SKM-1 treated with dmso at 0.1 percent for 144 hours (cell line): ENCODE measurements at regions not wholly inside any gene's neighbourhood (a gene's known extent, or its start where the extent isn't known, plus 50 kb on each side); places are given as distances from the start of the nearest gene placed in this dataset.
A peak's percentile ranks its signal among the peaks of the same experiment; 100 is the strongest.
"Not testable (repeated sequence)": the region's sequence is repeated elsewhere in the genome, so short reads cannot be mapped to it uniquely, and the experiment has no call there.

Source experiments
- DNase-seq: peaks from one replicate; lab custom pipeline; 2025; ENCODE audit not compliant: unreplicated experiment; lab: John Stamatoyannopoulos, UW

DNA sequence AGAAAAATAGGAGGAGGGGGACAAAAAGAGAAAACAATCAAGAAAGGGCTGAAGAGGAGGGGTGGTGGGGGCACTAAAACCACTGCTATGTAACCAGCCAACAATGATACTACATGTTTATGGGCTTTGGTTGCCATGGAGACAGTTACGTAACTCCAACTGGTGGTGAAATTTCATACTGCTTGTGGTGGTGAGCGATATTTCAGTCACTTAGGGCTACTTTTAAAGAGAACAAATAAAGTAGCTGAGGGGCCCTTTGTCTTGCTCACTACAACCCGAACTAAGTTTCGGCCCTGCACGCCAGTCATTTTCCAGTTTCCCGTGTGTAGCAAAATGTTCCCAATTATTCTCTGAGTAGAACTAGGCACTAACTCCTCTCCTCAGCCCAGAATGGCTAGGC, 275.2 kb upstream of the EDA2R start:
- peak; percentile 59 for DNase-seq

DNA sequence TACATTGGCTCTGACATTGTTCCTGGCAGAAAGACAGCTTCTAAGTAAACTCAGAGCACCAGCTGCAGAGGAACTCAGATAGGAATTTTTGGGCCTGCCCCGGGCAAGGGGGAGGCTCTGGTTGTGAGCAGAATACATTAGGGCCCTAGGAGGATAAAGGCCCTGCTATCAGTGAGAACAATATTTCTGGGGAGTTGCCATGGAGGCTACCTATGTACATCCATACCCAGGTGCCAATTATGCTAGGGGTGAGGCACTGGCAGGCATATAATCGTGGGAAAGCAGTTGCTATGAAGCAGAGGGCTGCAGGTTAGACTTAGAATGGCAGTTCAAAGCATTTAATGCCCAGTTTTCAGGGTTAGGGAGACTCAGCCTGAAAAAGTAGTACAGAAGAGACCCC, 273.5 kb upstream of the EDA2R start:
- DNase-seq = no peak

DNA sequence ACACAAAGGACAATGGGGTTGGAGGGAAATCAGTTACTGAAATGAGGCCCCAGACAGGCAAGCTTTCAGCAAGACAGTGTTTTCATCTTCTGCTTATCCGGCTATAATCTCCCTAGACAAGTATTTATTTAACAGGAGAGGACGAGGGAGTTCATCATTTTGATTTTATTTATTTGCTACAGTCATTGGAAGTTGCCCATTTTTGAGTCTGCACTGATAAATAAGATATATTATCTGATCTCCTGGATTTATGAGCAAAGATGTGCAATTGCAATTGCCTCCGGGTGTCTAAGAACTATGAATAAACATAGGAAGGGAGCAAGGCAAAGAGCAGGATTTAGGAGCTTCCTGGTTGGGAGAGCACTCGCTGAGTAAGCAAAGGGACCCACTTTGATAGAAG, 263.2 kb upstream of the EDA2R start:
- DNase-seq = no peak

GRCh38 chrX:66900886-66901285, 262.0 kb upstream of the EDA2R start:
- no peak for DNase-seq

GRCh38 chrX:66892004-66892403, 253.1 kb upstream of the EDA2R start:
- no peak for DNase-seq

DNA sequence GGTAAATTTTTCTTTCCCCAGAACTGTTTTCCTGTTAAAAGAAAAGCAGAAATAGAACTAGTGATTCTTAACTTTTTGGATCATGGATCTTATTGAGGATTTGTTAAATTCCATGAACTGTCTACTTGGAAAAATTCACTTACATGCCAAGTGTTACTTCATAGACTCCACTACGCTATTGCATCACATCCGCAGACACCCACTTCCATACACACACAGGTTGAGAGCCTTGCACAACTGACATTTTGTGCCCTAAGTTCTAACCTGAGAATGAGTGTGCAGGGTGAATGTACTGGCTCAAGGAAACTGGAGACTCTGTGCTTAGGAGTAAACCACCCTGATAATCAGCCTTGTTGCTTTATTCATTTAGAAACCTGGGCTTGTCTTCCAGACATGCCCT, 250.5 kb upstream of the EDA2R start:
- no peak for DNase-seq

DNA sequence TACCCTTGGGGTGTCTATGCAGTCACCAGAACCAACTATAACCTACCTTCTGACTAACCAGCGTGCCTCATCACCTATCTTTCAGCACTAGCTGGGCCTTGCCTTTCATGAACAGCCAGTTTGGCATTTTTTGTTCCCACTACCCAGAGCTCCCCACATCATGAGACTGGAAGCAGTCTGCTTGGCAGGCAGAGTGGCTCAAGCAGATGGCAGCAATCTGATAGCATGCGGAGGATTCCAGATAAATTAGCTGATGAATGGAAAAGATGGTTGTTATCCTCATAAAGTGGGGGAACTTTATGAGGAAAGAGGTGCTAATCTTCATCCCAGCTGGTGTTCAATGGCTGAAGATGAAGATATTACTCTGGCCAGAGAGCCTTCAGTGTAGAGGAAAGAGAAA, 243.2 kb upstream of the EDA2R start:
- no peak for DNase-seq

GRCh38 chrX:66876776-66877175, 237.9 kb upstream of the EDA2R start:
- DNase-seq = no peak

GRCh38 chrX:66872771-66873170, 233.9 kb upstream of the EDA2R start:
- peak; percentile 62 for DNase-seq

GRCh38 chrX:66863721-66864120, 224.8 kb upstream of the EDA2R start:
- no peak for DNase-seq

GRCh38 chrX:66833426-66833825, 194.5 kb upstream of the EDA2R start:
- DNase-seq = no peak

- DNase-seq = no peak
These were observed 176.3 kb upstream of the EDA2R start for GRCh38 chrX:66815227-66815626.

GRCh38 chrX:66794514-66794913, 155.6 kb upstream of the EDA2R start:
- DNase-seq = not testable (repeated sequence)

- DNase-seq = no peak
These were observed 127.4 kb upstream of the EDA2R start for GRCh38 chrX:66766318-66766717.

- peak; percentile 1 for DNase-seq
These were observed 121.8 kb upstream of the EDA2R start for GRCh38 chrX:66760651-66761050.

GRCh38 chrX:66756717-66757116, 117.8 kb upstream of the EDA2R start:
- DNase-seq = no peak

GRCh38 chrX:66751136-66751782, 112.4 kb upstream of the EDA2R start:
- no peak for DNase-seq

DNA sequence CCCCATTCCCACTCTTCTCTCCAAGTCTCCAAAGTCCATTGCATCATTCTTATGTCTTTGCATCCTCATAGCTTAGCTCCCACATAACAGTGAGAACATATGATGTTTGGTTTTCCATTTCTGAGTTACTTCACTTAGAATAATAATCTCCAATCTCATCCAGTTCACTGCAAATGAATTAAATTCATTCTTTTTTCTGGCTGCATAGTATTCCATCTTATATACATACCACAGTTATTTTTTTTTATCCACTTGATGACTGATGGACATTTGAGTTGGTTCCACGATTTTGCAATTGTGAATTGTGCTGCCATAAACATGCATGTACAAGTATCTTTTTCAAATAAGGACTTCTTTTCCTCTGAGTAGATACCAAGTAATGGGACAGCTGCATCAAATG, 105.6 kb upstream of the EDA2R start:
- DNase-seq = not testable (repeated sequence)

- peak; percentile 9 for DNase-seq
These were observed 92.5 kb upstream of the EDA2R start for GRCh38 chrX:66731398-66731797.

DNA sequence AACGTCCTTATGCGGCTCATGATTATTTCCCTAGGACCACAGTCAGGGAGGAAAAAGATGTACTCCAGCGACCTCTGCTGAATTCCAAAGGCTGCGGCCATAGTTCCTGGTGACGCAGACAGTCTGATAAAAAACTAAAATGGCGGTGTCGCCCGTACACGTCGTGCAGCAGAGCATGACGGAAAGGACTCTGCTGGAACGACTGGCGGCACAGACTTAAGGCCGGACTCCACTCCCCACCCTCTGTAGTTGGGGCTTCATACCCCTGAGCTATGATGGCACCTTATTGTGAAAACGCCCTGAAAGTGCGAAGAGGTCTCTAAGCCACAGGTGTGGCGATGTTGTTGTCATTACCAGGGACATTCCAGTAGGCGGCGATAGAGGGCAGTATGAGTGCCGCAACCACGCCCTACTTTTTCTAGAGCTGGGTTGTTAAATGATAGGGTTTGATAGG, 90.0 kb upstream of the EDA2R start:
- DNase-seq = peak; percentile 41

DNA sequence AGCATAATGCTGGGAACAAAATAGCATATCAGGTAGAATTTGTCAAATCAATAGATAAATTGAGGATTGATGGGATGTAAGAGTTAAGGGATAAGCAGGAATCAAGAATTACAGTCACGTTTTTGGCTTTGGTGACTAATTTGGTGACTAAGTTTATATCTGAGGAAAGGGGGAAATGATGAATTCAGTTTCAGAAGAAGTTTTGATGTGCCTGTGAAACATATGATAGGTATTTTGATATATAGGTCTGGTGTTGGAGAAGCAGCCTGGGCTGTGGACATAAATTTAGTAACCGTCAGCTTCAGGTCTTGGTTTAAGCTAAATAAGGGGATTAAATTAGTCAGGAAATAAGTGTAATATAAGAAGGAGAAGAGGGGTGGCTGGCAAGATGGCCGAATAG, 79.0 kb upstream of the EDA2R start:
- no peak for DNase-seq

GRCh38 chrX:66698273-66699204, 59.7 kb upstream of the EDA2R start:
- no peak for DNase-seq
